Liver (tissue), 8 donors: ENCODE measurements at regions not wholly inside any gene's neighbourhood (a gene's known extent, or its start where the extent isn't known, plus 50 kb on each side); places are given as distances from the start of the nearest gene placed in this dataset.

Experiments
- DNase-seq: peaks from one replicate; pipeline ENCODE4 v3.0.0-alpha.2; 2017; ENCODE audit warnings: low spot score
- H3K27ac ChIP-seq, 2 donors: one replicate each; pipeline ENCODE4 v1.7.0; 2013; ENCODE audit warnings: inconsistent platforms in 2 of 2, low read length in 2 of 2, control low read depth in 1 of 2, low read depth in 1 of 2, mild to moderate bottlenecking in 1 of 2
- H3K27me3 ChIP-seq, 4 donors: one replicate each; pipeline versions ENCODE4 v1.6.1 to v1.7.0; 2013; ENCODE audit warnings: low read length in 3 of 4, inconsistent platforms in 1 of 4, mild to moderate bottlenecking in 1 of 4, moderate library complexity in 1 of 4; ENCODE audit not compliant: control insufficient read depth in 4 of 4, insufficient read depth in 4 of 4
- H3K36me3 ChIP-seq, 4 donors: one replicate each; pipeline versions ENCODE4 v1.6.1 to v1.7.0; 2013; ENCODE audit warnings: low read length in 3 of 4, mild to moderate bottlenecking in 3 of 4, low read depth in 1 of 4, moderate library complexity in 1 of 4; ENCODE audit not compliant: control insufficient read depth in 4 of 4, insufficient read depth in 3 of 4
- H3K4me1 ChIP-seq, 4 donors: one replicate each; pipeline versions ENCODE4 v1.6.1 to v1.7.0; 2013; ENCODE audit warnings: low read length in 3 of 4, mild to moderate bottlenecking in 3 of 4, moderate library complexity in 1 of 4; ENCODE audit not compliant: control insufficient read depth in 4 of 4, insufficient read depth in 4 of 4
- H3K4me3 ChIP-seq, 3 donors: one replicate each; pipeline versions ENCODE4 v1.6.1 to v1.7.0; 2013; ENCODE audit warnings: low read length in 3 of 3, control low read depth in 1 of 3, low read depth in 1 of 3, mild to moderate bottlenecking in 1 of 3
- H3K9ac ChIP-seq, 2 donors: one replicate each; pipeline ENCODE4 v1.7.0; 2013; ENCODE audit warnings: low read length in 2 of 2, mild to moderate bottlenecking in 2 of 2, moderate library complexity in 2 of 2, control low read depth in 1 of 2, low read depth in 1 of 2
- H3K9me3 ChIP-seq, 4 donors: one replicate each; pipeline versions ENCODE4 v1.6.1 to v1.7.0; 2013; ENCODE audit warnings: low read length in 3 of 4; ENCODE audit not compliant: control insufficient read depth in 4 of 4
- ATF3 ChIP-seq: IDR thresholded peaks from 2 replicates; pipeline ENCODE4 v1.6.1; 2016; ENCODE audit warnings: antibody characterized with exemption
- CTCF ChIP-seq: fragments of 150-350 bp; IDR thresholded peaks from 2 replicates; pipeline ENCODE4 v1.5.1; 2017; ENCODE audit warnings: improper control_type of control experiment, low read depth, low read length; ENCODE audit not compliant: missing input control
- EGR1 ChIP-seq, 2 donors: IDR thresholded peaks; 2 replicates each; pipeline ENCODE4 v1.6.1; 2016 to 2018; ENCODE audit warnings: antibody characterized with exemption in 2 of 2, low read depth in 2 of 2
- FOXA1 ChIP-seq: IDR thresholded peaks from 2 replicates; pipeline ENCODE4 v1.6.1; 2016; ENCODE audit warnings: antibody characterized with exemption
- FOXA2 ChIP-seq: IDR thresholded peaks from 2 replicates; pipeline ENCODE4 v1.6.1; 2016; ENCODE audit warnings: antibody characterized with exemption
- GABPA ChIP-seq, 2 donors: IDR thresholded peaks in 1 of 2; conservative IDR thresholded peaks in 1 of 2; 2 replicates each; pipeline ENCODE4 v1.6.1; 2016; ENCODE audit warnings: antibody characterized with exemption in 2 of 2, mild to moderate bottlenecking in 1 of 2, moderate library complexity in 1 of 2
- HNF4A ChIP-seq, 2 donors: conservative IDR thresholded peaks; 2 replicates each; pipeline ENCODE4 v1.6.1; 2016; ENCODE audit warnings: antibody characterized with exemption in 2 of 2, mild to moderate bottlenecking in 2 of 2
- JUND ChIP-seq, 2 donors: IDR thresholded peaks; 2 replicates each; pipeline ENCODE4 v1.6.1; 2016; ENCODE audit warnings: antibody characterized with exemption in 2 of 2
- MAX ChIP-seq: IDR thresholded peaks from 2 replicates; pipeline ENCODE4 v1.6.1; 2016; ENCODE audit warnings: antibody characterized with exemption
- NR2F2 ChIP-seq: IDR thresholded peaks from 2 replicates; pipeline ENCODE4 v1.6.1; 2016; ENCODE audit warnings: antibody characterized with exemption
- RAD21 ChIP-seq, 2 donors: IDR thresholded peaks; 2 replicates each; pipeline ENCODE4 v1.6.1; 2016; ENCODE audit warnings: antibody characterized with exemption in 2 of 2, mild to moderate bottlenecking in 2 of 2
- REST ChIP-seq: IDR thresholded peaks from 2 replicates; pipeline ENCODE4 v1.6.1; 2016; ENCODE audit warnings: antibody characterized with exemption, mild to moderate bottlenecking
- RXRA ChIP-seq, 2 donors: IDR thresholded peaks; 2 replicates each; pipeline ENCODE4 v1.6.1; 2017 to 2018; ENCODE audit warnings: antibody characterized with exemption in 2 of 2, mild to moderate bottlenecking in 1 of 2
- SP1 ChIP-seq: IDR thresholded peaks from 2 replicates; pipeline ENCODE4 v1.6.1; 2018; ENCODE audit warnings: antibody characterized with exemption, mild to moderate bottlenecking
- TAF1 ChIP-seq: conservative IDR thresholded peaks from 2 replicates; pipeline ENCODE4 v1.6.1; 2016; ENCODE audit warnings: antibody characterized with exemption, mild to moderate bottlenecking
- ZBTB33 ChIP-seq: IDR thresholded peaks from 2 replicates; pipeline ENCODE4 v1.6.1; 2016; ENCODE audit warnings: antibody characterized with exemption
- WGBS: extraction: QIAGEN DNeasy Blood & Tissue Kit; methylation state at CpG from one replicate; pipeline ENCODE4 v1.1.7; 2013; 5-methylcytosine and 5-hydroxymethylcytosine counted together
- donor health status: healthy.
- donor health status: healthy.
- donor health status: healthy.
- donor health status: healthy.
- donor health status: healthy.

- TF ChIP-seq REST = no peak
- no peak for TF ChIP-seq CTCF
- TF ChIP-seq SP1 = no peak
Observed at GRCh38 chr2:149906886-149907285, 319.3 kb upstream of the MMADHC start (continued).

GRCh38 chr2:149904352-149905175 is 317.0 kb upstream of the MMADHC start:
- WGBS = 86% methylated on average over 7 of the region's 7 CpGs
- no peaks in the 10 kb centered on the region for H3K27me3 ChIP-seq
- no peak overlapping the region for H3K4me3 ChIP-seq
- no peaks in the 10 kb centered on the region for H3K36me3 ChIP-seq
- no peak for TF ChIP-seq ZBTB33
- TF ChIP-seq FOXA1 = no peak
- TF ChIP-seq RXRA (IDR thresholded peaks at IDR 0.05) = no peak
- no peak for TF ChIP-seq NR2F2
- TF ChIP-seq TAF1 = no peak
- DNase-seq = no peak
- no peaks in the 10 kb centered on the region for H3K4me1 ChIP-seq
- H3K9me3 ChIP-seq = no peaks in the 10 kb centered on the region
- no peak overlapping the region for H3K9ac ChIP-seq
- H3K27ac ChIP-seq = no peak overlapping the region

GRCh38 chr2:149903626-149904025 is 316.1 kb upstream of the MMADHC start:
- Histone ChIP-seq H3K27ac (no peak overlapping the region), H3K9ac (no peak overlapping the region), H3K27me3 (no peaks in the 10 kb centered on the region), H3K36me3 (no peaks in the 10 kb centered on the region), H3K4me1 (no peaks in the 10 kb centered on the region), H3K9me3 (no peaks in the 10 kb centered on the region), H3K4me3 (no peak overlapping the region)
- 97% methylated on average over 4 of the region's 4 CpGs for WGBS
- DNase-seq = no peak
- TF ChIP-seq RAD21 (IDR thresholded peaks at IDR 0.05) (no peak), JUND (IDR thresholded peaks at IDR 0.05) (no peak), MAX (no peak), FOXA2 (no peak), HNF4A (conservative IDR thresholded peaks at IDR 0.05) (no peak), ZBTB33 (no peak), ATF3 (no peak), RXRA (IDR thresholded peaks at IDR 0.05) (no peak), FOXA1 (no peak), NR2F2 (no peak), EGR1 (IDR thresholded peaks at IDR 0.05; ENCODE audit: low read depth in 2 of 2) (no peak), SP1 (no peak), CTCF (no peak), GABPA (IDR thresholded peaks at IDR 0.05 in 1 of 2, conservative IDR thresholded peaks at IDR 0.05 in 1 of 2) (no peak)
